GM18519 (cell line): ENCODE measurements at regions not wholly inside any gene's neighbourhood (a gene's known extent, or its start where the extent isn't known, plus 50 kb on each side); places are given as distances from the start of the nearest gene placed in this dataset.

Experiments used
- ATAC-seq: cut with Tn5 transposase; IDR thresholded peaks from one replicate; pipeline ENCODE4 v1.9.1; 2021; ENCODE audit warnings: mild to moderate bottlenecking, moderate library complexity; ENCODE audit not compliant: unreplicated experiment, low FRiP score

GRCh38 chr10:110430340-110431273, 67.1 kb upstream of the DUSP5 start:
- no peak for ATAC-seq

GRCh38 chr10:110431659-110432058, 66.0 kb upstream of the DUSP5 start:
- no peak for ATAC-seq

- no peak for ATAC-seq
Observed at GRCh38 chr10:110432084-110432483, 65.6 kb upstream of the DUSP5 start.

- no peak for ATAC-seq
Observed at GRCh38 chr10:110432814-110433565, 64.7 kb upstream of the DUSP5 start.

GRCh38 chr10:110433740-110434139, 64.0 kb upstream of the DUSP5 start:
- ATAC-seq: no peak

GRCh38 chr10:110434489-110435096, 63.1 kb upstream of the DUSP5 start:
- ATAC-seq: no peak

GRCh38 chr10:110436554-110437350, 61.0 kb upstream of the DUSP5 start:
- ATAC-seq: no peak

GRCh38 chr10:110437351-110437605, 60.4 kb upstream of the DUSP5 start:
- ATAC-seq: no peak

GRCh38 chr10:110437761-110438341, 59.9 kb upstream of the DUSP5 start:
- no peak for ATAC-seq

GRCh38 chr10:110442746-110443145, 55.0 kb upstream of the DUSP5 start:
- no peak for ATAC-seq

- no peak for ATAC-seq
Observed at GRCh38 chr10:110443239-110444003, 54.3 kb upstream of the DUSP5 start.

- no peak for ATAC-seq
Observed at GRCh38 chr10:110444004-110444337, 53.7 kb upstream of the DUSP5 start.

GRCh38 chr10:110445871-110446270, 51.8 kb upstream of the DUSP5 start:
- ATAC-seq: no peak

- no peak for ATAC-seq
Observed at GRCh38 chr10:110446277-110446676, 51.4 kb upstream of the DUSP5 start.

- no peak for ATAC-seq
Observed at GRCh38 chr10:110446954-110447608, 50.6 kb upstream of the DUSP5 start.

- ATAC-seq: no peak
Observed at GRCh38 chr10:110447886-110448285, 49.8 kb upstream of the DUSP5 start.
